ENCODE measurements at regions not wholly inside any gene's neighbourhood (a gene's known extent, or its start where the extent isn't known, plus 50 kb on each side); places are given as distances from the start of the nearest gene placed in this dataset.

- no peak for TF ChIP-seq TAF1 (IDR thresholded peaks at IDR 0.05; ENCODE audit: borderline replicate concordance, insufficient read depth, low read length)
- no peak for TF ChIP-seq POLR2AphosphoS5 (IDR thresholded peaks at IDR 0.05; ENCODE audit: low read depth, low read length)
- TF ChIP-seq SIN3A (IDR thresholded peaks at IDR 0.05; ENCODE audit: borderline replicate concordance, insufficient read depth, low read length) = no peak
- TF ChIP-seq REST (IDR thresholded peaks at IDR 0.05; ENCODE audit: insufficient read depth in 1 of 2, low read depth in 2 of 2, low read length in 2 of 2) = no peak
These were observed 169.8 kb upstream of the SDK2 start for GRCh38 chr17:73814075-73814474.

Data from PFSK-1 (cell line).